MM.1S (cell line): ENCODE measurements at regions not wholly inside any gene's neighbourhood (a gene's known extent, or its start where the extent isn't known, plus 50 kb on each side); places are given as distances from the start of the nearest gene placed in this dataset.

Source experiments
- EZH2 ChIP-seq: fragments of 300-600 bp; sonication (generic); optimal IDR thresholded peaks from 2 replicates; pipeline ENCODE3; 2017; ENCODE audit warnings: low read depth, mild to moderate bottlenecking, antibody characterized with exemption, low read length, mixed read lengths
- TF ChIP-seq, protein P1 (sequence below): fragments of 300-600 bp; sonication (generic); IDR thresholded peaks from 2 replicates; pipeline ENCODE4 v1.5.1; 2016; ENCODE audit warnings: antibody characterized with exemption, low read length, mixed read lengths

DNA sequence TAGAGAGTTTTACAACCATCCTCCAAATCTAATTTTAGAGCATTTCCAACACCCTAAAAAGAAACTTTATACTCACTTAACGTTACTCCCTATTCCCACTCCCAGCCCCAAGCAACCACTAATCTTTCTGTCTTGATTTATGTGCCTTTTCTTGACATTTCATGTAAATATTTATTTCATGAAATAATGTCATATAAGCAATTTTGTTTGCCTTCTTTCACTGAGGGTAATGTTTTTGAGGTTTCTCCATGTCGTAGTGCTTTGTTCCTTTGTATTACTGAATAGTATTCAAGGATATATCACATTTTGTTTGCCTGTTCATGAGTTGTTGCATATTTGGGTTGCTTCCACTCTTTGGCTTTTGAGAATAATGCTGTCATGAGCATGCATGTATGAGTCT is 155.4 kb upstream of the PLAAT1 start:
- TF ChIP-seq EZH2: no peak
- TF ChIP-seq, protein P1, sequence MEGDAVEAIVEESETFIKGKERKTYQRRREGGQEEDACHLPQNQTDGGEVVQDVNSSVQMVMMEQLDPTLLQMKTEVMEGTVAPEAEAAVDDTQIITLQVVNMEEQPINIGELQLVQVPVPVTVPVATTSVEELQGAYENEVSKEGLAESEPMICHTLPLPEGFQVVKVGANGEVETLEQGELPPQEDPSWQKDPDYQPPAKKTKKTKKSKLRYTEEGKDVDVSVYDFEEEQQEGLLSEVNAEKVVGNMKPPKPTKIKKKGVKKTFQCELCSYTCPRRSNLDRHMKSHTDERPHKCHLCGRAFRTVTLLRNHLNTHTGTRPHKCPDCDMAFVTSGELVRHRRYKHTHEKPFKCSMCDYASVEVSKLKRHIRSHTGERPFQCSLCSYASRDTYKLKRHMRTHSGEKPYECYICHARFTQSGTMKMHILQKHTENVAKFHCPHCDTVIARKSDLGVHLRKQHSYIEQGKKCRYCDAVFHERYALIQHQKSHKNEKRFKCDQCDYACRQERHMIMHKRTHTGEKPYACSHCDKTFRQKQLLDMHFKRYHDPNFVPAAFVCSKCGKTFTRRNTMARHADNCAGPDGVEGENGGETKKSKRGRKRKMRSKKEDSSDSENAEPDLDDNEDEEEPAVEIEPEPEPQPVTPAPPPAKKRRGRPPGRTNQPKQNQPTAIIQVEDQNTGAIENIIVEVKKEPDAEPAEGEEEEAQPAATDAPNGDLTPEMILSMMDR: no peak
